CD8-positive, alpha-beta memory T cell (primary cell): ENCODE measurements at regions not wholly inside any gene's neighbourhood (a gene's known extent, or its start where the extent isn't known, plus 50 kb on each side); places are given as distances from the start of the nearest gene placed in this dataset.

Experiments used
- CTCF ChIA-PET: fragments of 350-600 bp; sonication (Branson Sonifier 250); formaldehyde crosslinking; loops from one replicate; lab custom pipeline; 2021; ENCODE audit warnings: antibody characterized with exemption; lab: Charles Lee
- POLR2A ChIA-PET: fragments of 350-600 bp; sonication (Branson Sonifier 250); formaldehyde crosslinking; loops from one replicate; lab custom pipeline; 2021; ENCODE audit warnings: antibody characterized with exemption; lab: Charles Lee
- DNase-seq, 5 donors: peaks; one replicate each; pipeline versions ENCODE4 v3.0.0 to v3.0.0-alpha.2; 2020 to 2022; ENCODE audit warnings: mixed read lengths in 1 of 5
- H3K27ac ChIP-seq: one replicate; pipeline ENCODE4 v1.7.0; 2013; ENCODE audit warnings: low read depth, mild to moderate bottlenecking, low read length, moderate library complexity
- H3K27me3 ChIP-seq: 2 replicates; pipeline ENCODE4 v1.7.0; 2013; ENCODE audit warnings: low read length, mild to moderate bottlenecking; ENCODE audit not compliant: insufficient read depth, poor library complexity, severe bottlenecking
- H3K36me3 ChIP-seq: 2 replicates; pipeline ENCODE4 v1.7.0; 2013; ENCODE audit warnings: mild to moderate bottlenecking, low read length, moderate library complexity; ENCODE audit not compliant: insufficient read depth
- H3K4me1 ChIP-seq: 2 replicates; pipeline ENCODE4 v1.7.0; 2013; ENCODE audit warnings: mild to moderate bottlenecking, low read length, moderate library complexity; ENCODE audit not compliant: insufficient read depth
- H3K4me3 ChIP-seq: 2 replicates; pipeline ENCODE4 v1.7.0; 2013; ENCODE audit warnings: mild to moderate bottlenecking, low read length
- H3K9me3 ChIP-seq: 2 replicates; pipeline ENCODE4 v1.7.0; 2013; ENCODE audit warnings: mild to moderate bottlenecking, low read length
- H3K27ac Mint-ChIP-seq, 8 donors: one replicate each; pipeline ENCODE4 v1.8.0; 2020 to 2021; ENCODE audit warnings: mixed read lengths in 8 of 8, mild to moderate bottlenecking in 6 of 8, inconsistent platforms in 3 of 8, moderate library complexity in 3 of 8
- H3K27me3 Mint-ChIP-seq, 2 donors: one replicate each; pipeline ENCODE4 v1.8.0; 2020 to 2021; ENCODE audit warnings: mixed read lengths in 2 of 2, mild to moderate bottlenecking in 1 of 2, moderate library complexity in 1 of 2
- H3K36me3 Mint-ChIP-seq, 3 donors: one replicate each; pipeline ENCODE4 v1.8.0; 2020 to 2021; ENCODE audit warnings: mixed read lengths in 3 of 3, inconsistent platforms in 1 of 3, mild to moderate bottlenecking in 1 of 3
- H3K4me1 Mint-ChIP-seq, 3 donors: one replicate each; pipeline ENCODE4 v1.8.0; 2020 to 2021; ENCODE audit warnings: mixed read lengths in 3 of 3, inconsistent platforms in 1 of 3, mild to moderate bottlenecking in 1 of 3
- H3K4me3 Mint-ChIP-seq, 7 donors: one replicate each; pipeline ENCODE4 v1.8.0; 2020 to 2021; ENCODE audit warnings: mixed read lengths in 7 of 7, mild to moderate bottlenecking in 6 of 7, moderate library complexity in 4 of 7, inconsistent platforms in 2 of 7
- H3K9me3 Mint-ChIP-seq, 5 donors: one replicate each; pipeline ENCODE4 v1.8.0; 2020 to 2022; ENCODE audit warnings: mixed read lengths in 5 of 5, mild to moderate bottlenecking in 3 of 5, moderate library complexity in 2 of 5, inconsistent platforms in 1 of 5

GRCh38 chr6:93163146-93163545, 256.2 kb downstream of the EPHA7 start:
- H3K4me3 ChIP-seq = no peak overlapping the region
- H3K27me3 ChIP-seq = no peaks in the 10 kb centered on the region
- H3K4me1 ChIP-seq = no peaks in the 10 kb centered on the region
- Mint-ChIP-seq H3K27me3 (no peaks in the 10 kb centered on the region), H3K4me3 (no peak overlapping the region), H3K4me1 (no peaks in the 10 kb centered on the region), H3K36me3 (no peaks in the 10 kb centered on the region), H3K9me3 (peaks cover 2 to 30% (median 14%) of the 10 kb centered on the region in 5 donors), H3K27ac (no peak overlapping the region)
- POLR2A ChIA-PET = no interaction called here
- CTCF ChIA-PET = no interaction called here
- H3K9me3 ChIP-seq = no peaks in the 10 kb centered on the region
- no peaks in the 10 kb centered on the region for H3K36me3 ChIP-seq
- DNase-seq = no peak
- no peak overlapping the region for H3K27ac ChIP-seq

GRCh38 chr6:93139408-93140081, 279.8 kb downstream of the EPHA7 start:
- CTCF ChIA-PET = no interaction called here
- no peak overlapping the region for H3K27ac Mint-ChIP-seq
- no peak for DNase-seq
- no peaks in the 10 kb centered on the region for H3K4me1 ChIP-seq
- no peaks in the 10 kb centered on the region for H3K36me3 ChIP-seq
- no peaks in the 10 kb centered on the region for H3K4me1 Mint-ChIP-seq
- POLR2A ChIA-PET = no interaction called here
- no peak overlapping the region for H3K4me3 Mint-ChIP-seq
- no peaks in the 10 kb centered on the region for H3K27me3 ChIP-seq
- no peak overlapping the region for H3K4me3 ChIP-seq
- peaks cover 0 to 11% (median 2%) of the 10 kb centered on the region in 5 donors for H3K9me3 Mint-ChIP-seq
- H3K27me3 Mint-ChIP-seq = no peaks in the 10 kb centered on the region
- H3K36me3 Mint-ChIP-seq = peaks cover 0 to 2% (median 0%) of the 10 kb centered on the region in 3 donors
- H3K9me3 ChIP-seq = no peaks in the 10 kb centered on the region
- H3K27ac ChIP-seq = no peak overlapping the region

GRCh38 chr6:93136111-93136510, 283.2 kb downstream of the EPHA7 start:
- Histone ChIP-seq H3K27ac (no peak overlapping the region), H3K4me3 (no peak overlapping the region), H3K36me3 (no peaks in the 10 kb centered on the region), H3K4me1 (no peaks in the 10 kb centered on the region), H3K9me3 (no peaks in the 10 kb centered on the region), H3K27me3 (no peaks in the 10 kb centered on the region)
- Mint-ChIP-seq H3K27ac (no peak overlapping the region), H3K9me3 (peaks cover 0 to 7% (median 2%) of the 10 kb centered on the region in 5 donors), H3K27me3 (no peaks in the 10 kb centered on the region), H3K4me1 (no peaks in the 10 kb centered on the region), H3K36me3 (peaks cover 0 to 2% (median 0%) of the 10 kb centered on the region in 3 donors), H3K4me3 (no peak overlapping the region)
- POLR2A ChIA-PET = no interaction called here
- CTCF ChIA-PET = no interaction called here
- no peak for DNase-seq

GRCh38 chr6:93124006-93124632, 295.2 kb downstream of the EPHA7 start:
- ChIA-PET CTCF (no interaction called here), POLR2A (no interaction called here)
- Mint-ChIP-seq H3K36me3 (no peaks in the 10 kb centered on the region), H3K27me3 (peaks cover 0 to 2% of the 10 kb centered on the region in 2 donors), H3K27ac (no peak overlapping the region), H3K4me3 (no peak overlapping the region), H3K4me1 (no peaks in the 10 kb centered on the region), H3K9me3 (peaks cover 7 to 12% (median 10%) of the 10 kb centered on the region in 5 donors)
- Histone ChIP-seq H3K4me3 (no peak overlapping the region), H3K9me3 (no peaks in the 10 kb centered on the region), H3K36me3 (no peaks in the 10 kb centered on the region), H3K27ac (no peak overlapping the region), H3K4me1 (no peaks in the 10 kb centered on the region), H3K27me3 (no peaks in the 10 kb centered on the region)
- DNase-seq = no peak

- Histone ChIP-seq H3K4me1 (no peaks in the 10 kb centered on the region), H3K4me3 (no peak overlapping the region), H3K9me3 (no peaks in the 10 kb centered on the region), H3K27ac (no peak overlapping the region), H3K27me3 (no peaks in the 10 kb centered on the region), H3K36me3 (no peaks in the 10 kb centered on the region)
- Mint-ChIP-seq H3K4me1 (no peaks in the 10 kb centered on the region), H3K9me3 (peaks cover 6 to 12% (median 9%) of the 10 kb centered on the region in 5 donors), H3K36me3 (no peaks in the 10 kb centered on the region), H3K27me3 (peaks cover 0 to 2% of the 10 kb centered on the region in 2 donors), H3K27ac (no peak overlapping the region), H3K4me3 (no peak overlapping the region)
- CTCF ChIA-PET = no interaction called here
- POLR2A ChIA-PET = no interaction called here
- no peak for DNase-seq
Measured at GRCh38 chr6:93123585-93123984, 295.8 kb downstream of the EPHA7 start.

- ChIA-PET POLR2A (no interaction called here), CTCF (no interaction called here)
- DNase-seq = no peak
- H3K36me3 ChIP-seq = no peaks in the 10 kb centered on the region
- no peaks in the 10 kb centered on the region for H3K9me3 ChIP-seq
- Mint-ChIP-seq H3K9me3 (peaks cover 0 to 8% (median 2%) of the 10 kb centered on the region in 5 donors), H3K27ac (no peak overlapping the region), H3K36me3 (no peaks in the 10 kb centered on the region), H3K4me3 (no peak overlapping the region), H3K27me3 (peaks cover 0 to 2% of the 10 kb centered on the region in 2 donors), H3K4me1 (no peaks in the 10 kb centered on the region)
- no peaks in the 10 kb centered on the region for H3K4me1 ChIP-seq
- H3K27ac ChIP-seq = no peak overlapping the region
- H3K27me3 ChIP-seq = no peaks in the 10 kb centered on the region
- no peak overlapping the region for H3K4me3 ChIP-seq
Measured at GRCh38 chr6:93120154-93120742, 299.1 kb downstream of the EPHA7 start.

GRCh38 chr6:93105907-93106306, 313.5 kb downstream of the EPHA7 start:
- Mint-ChIP-seq H3K4me1 (no peaks in the 10 kb centered on the region), H3K27ac (no peak overlapping the region), H3K27me3 (peaks cover 0 to 1% of the 10 kb centered on the region in 2 donors), H3K4me3 (no peak overlapping the region), H3K9me3 (peaks cover 3 to 23% (median 8%) of the 10 kb centered on the region in 5 donors), H3K36me3 (no peaks in the 10 kb centered on the region)
- DNase-seq = no peak
- H3K4me3 ChIP-seq = no peak overlapping the region
- POLR2A ChIA-PET = no interaction called here
- H3K36me3 ChIP-seq = no peaks in the 10 kb centered on the region
- CTCF ChIA-PET = no interaction called here
- no peaks in the 10 kb centered on the region for H3K4me1 ChIP-seq
- H3K9me3 ChIP-seq = no peaks in the 10 kb centered on the region
- no peaks in the 10 kb centered on the region for H3K27me3 ChIP-seq
- no peak overlapping the region for H3K27ac ChIP-seq

- peaks cover 4 to 23% (median 9%) of the 10 kb centered on the region in 5 donors for H3K9me3 Mint-ChIP-seq
Measured at GRCh38 chr6:93105017-93105416, 314.3 kb downstream of the EPHA7 start.

More at GRCh38 chr6:93105017-93105416, 314.3 kb downstream of the EPHA7 start:
- Mint-ChIP-seq H3K27me3 (peaks cover 0 to 1% of the 10 kb centered on the region in 2 donors), H3K27ac (no peak overlapping the region), H3K36me3 (no peaks in the 10 kb centered on the region), H3K4me3 (no peak overlapping the region), H3K4me1 (no peaks in the 10 kb centered on the region)
- no peak for DNase-seq
- no peaks in the 10 kb centered on the region for H3K27me3 ChIP-seq
- no peaks in the 10 kb centered on the region for H3K4me1 ChIP-seq
- ChIA-PET POLR2A (no interaction called here), CTCF (no interaction called here)
- H3K9me3 ChIP-seq = no peaks in the 10 kb centered on the region
- H3K4me3 ChIP-seq = no peak overlapping the region
- H3K36me3 ChIP-seq = no peaks in the 10 kb centered on the region
- H3K27ac ChIP-seq = no peak overlapping the region
